ENCODE measurements at regions not wholly inside any gene's neighbourhood (a gene's known extent, or its start where the extent isn't known, plus 50 kb on each side); places are given as distances from the start of the nearest gene placed in this dataset.

GRCh38 chrX:96379951-96380350, 304.7 kb upstream of the DIAPH2 start:
- Histone ChIP-seq H3K36me3 (ENCODE audit: control insufficient read depth in 2 of 2, extremely low read depth in 1 of 2, insufficient read depth in 1 of 2, low read length in 1 of 2) (no peaks in the 10 kb centered on the region), H3K4me3 (ENCODE audit: control insufficient read depth in 1 of 2, extremely low read depth in 1 of 2, low read length in 1 of 2) (no peak overlapping the region), H3K27ac (ENCODE audit: low read length) (no peak overlapping the region), H3K27me3 (replicated peaks in 1 of 2; ENCODE audit: control insufficient read depth in 2 of 2, extremely low read depth in 1 of 2, insufficient read depth in 2 of 2, low read length in 1 of 2) (no peaks in the 10 kb centered on the region), H3K9me3 (no peaks in the 10 kb centered on the region), H3K4me1 (ENCODE audit: control insufficient read depth in 1 of 2, extremely low read depth in 1 of 2, insufficient read depth in 2 of 2, low read length in 2 of 2) (no peaks in the 10 kb centered on the region)
- no peak overlapping the region for H3K4me3 Mint-ChIP-seq
- H3K9me3 Mint-ChIP-seq = no peaks in the 10 kb centered on the region
- DNase-seq = no peak
- CTCF ChIA-PET = no interaction called here
- no peak for ATAC-seq (replicated peaks in 1 of 4)
- H3K27ac Mint-ChIP-seq = no peak overlapping the region
- POLR2A ChIA-PET = no interaction called here
- H3K4me1 Mint-ChIP-seq = no peaks in the 10 kb centered on the region
- H3K27me3 Mint-ChIP-seq = peaks cover 0 to 3% of the 10 kb centered on the region in 2 donors
- no peaks in the 10 kb centered on the region for H3K36me3 Mint-ChIP-seq
- no CpG with 5 or more reads among the region's 1 CpG for WGBS (ENCODE audit: insufficient coverage)

- Histone ChIP-seq H3K4me1 (ENCODE audit: control insufficient read depth in 1 of 2, extremely low read depth in 1 of 2, insufficient read depth in 2 of 2, low read length in 2 of 2) (no peaks in the 10 kb centered on the region), H3K36me3 (ENCODE audit: control insufficient read depth in 2 of 2, extremely low read depth in 1 of 2, insufficient read depth in 1 of 2, low read length in 1 of 2) (no peaks in the 10 kb centered on the region), H3K4me3 (ENCODE audit: control insufficient read depth in 1 of 2, extremely low read depth in 1 of 2, low read length in 1 of 2) (no peak overlapping the region), H3K27me3 (replicated peaks in 1 of 2; ENCODE audit: control insufficient read depth in 2 of 2, extremely low read depth in 1 of 2, insufficient read depth in 2 of 2, low read length in 1 of 2) (no peaks in the 10 kb centered on the region), H3K9me3 (no peaks in the 10 kb centered on the region), H3K27ac (ENCODE audit: low read length) (no peak overlapping the region)
- Mint-ChIP-seq H3K36me3 (no peaks in the 10 kb centered on the region), H3K9me3 (no peaks in the 10 kb centered on the region), H3K4me3 (no peak overlapping the region), H3K27me3 (peaks cover 0 to 3% of the 10 kb centered on the region in 2 donors), H3K27ac (no peak overlapping the region), H3K4me1 (no peaks in the 10 kb centered on the region)
- no peak for ATAC-seq (replicated peaks in 1 of 4)
- CTCF ChIA-PET = interaction anchor here in 1 of 2 donors (0.9 kb wide), 1 partner anchor 9 kb away, joined by 3 read pairs; no protein-coding TSS in a partner anchor
- DNase-seq = no peak
- POLR2A ChIA-PET = no interaction called here
These were observed 302.6 kb upstream of the DIAPH2 start for GRCh38 chrX:96382018-96382417.

- Mint-ChIP-seq H3K4me3 (no peak overlapping the region), H3K36me3 (no peaks in the 10 kb centered on the region), H3K4me1 (no peaks in the 10 kb centered on the region), H3K27me3 (peaks cover 0 to 5% of the 10 kb centered on the region in 2 donors), H3K27ac (no peak overlapping the region), H3K9me3 (no peaks in the 10 kb centered on the region)
- DNase-seq = no peak
- Histone ChIP-seq H3K36me3 (ENCODE audit: control insufficient read depth in 2 of 2, extremely low read depth in 1 of 2, insufficient read depth in 1 of 2, low read length in 1 of 2) (no peaks in the 10 kb centered on the region), H3K4me1 (ENCODE audit: control insufficient read depth in 1 of 2, extremely low read depth in 1 of 2, insufficient read depth in 2 of 2, low read length in 2 of 2) (no peaks in the 10 kb centered on the region), H3K27ac (ENCODE audit: low read length) (no peak overlapping the region), H3K9me3 (no peaks in the 10 kb centered on the region), H3K4me3 (ENCODE audit: control insufficient read depth in 1 of 2, extremely low read depth in 1 of 2, low read length in 1 of 2) (no peak overlapping the region), H3K27me3 (replicated peaks in 1 of 2; ENCODE audit: control insufficient read depth in 2 of 2, extremely low read depth in 1 of 2, insufficient read depth in 2 of 2, low read length in 1 of 2) (no peaks in the 10 kb centered on the region)
- POLR2A ChIA-PET = no interaction called here
- ATAC-seq (replicated peaks in 1 of 4) = no peak
- CTCF ChIA-PET = no interaction called here
- WGBS (ENCODE audit: insufficient coverage) = no CpG with 5 or more reads among the region's 2 CpGs
These were observed 301.2 kb upstream of the DIAPH2 start for GRCh38 chrX:96383428-96383827.

- no peaks in the 10 kb centered on the region for H3K36me3 ChIP-seq (ENCODE audit: control insufficient read depth in 2 of 2, extremely low read depth in 1 of 2, insufficient read depth in 1 of 2, low read length in 1 of 2)
- ATAC-seq (replicated peaks in 1 of 4) (no peak), DNase-seq (no peak)
- ChIA-PET CTCF (no interaction called here), POLR2A (interaction anchor here in 1 of 2 donors (0.6 kb wide), 1 partner anchor 1066 kb away, joined by 3 read pairs; no protein-coding TSS in a partner anchor)
- H3K27me3 Mint-ChIP-seq = peaks cover 0 to 14% of the 10 kb centered on the region in 2 donors
- no peak overlapping the region for H3K27ac ChIP-seq (ENCODE audit: low read length)
- H3K4me3 ChIP-seq (ENCODE audit: control insufficient read depth in 1 of 2, extremely low read depth in 1 of 2, low read length in 1 of 2) = no peak overlapping the region
- no peaks in the 10 kb centered on the region for H3K9me3 ChIP-seq
- WGBS (ENCODE audit: insufficient coverage) = no CpG with 5 or more reads among the region's 3 CpGs
- H3K36me3 Mint-ChIP-seq = no peaks in the 10 kb centered on the region
- H3K9me3 Mint-ChIP-seq = no peaks in the 10 kb centered on the region
- no peak overlapping the region for H3K4me3 Mint-ChIP-seq
- H3K27me3 ChIP-seq (replicated peaks in 1 of 2; ENCODE audit: control insufficient read depth in 2 of 2, extremely low read depth in 1 of 2, insufficient read depth in 2 of 2, low read length in 1 of 2) = no peaks in the 10 kb centered on the region
- H3K27ac Mint-ChIP-seq = no peak overlapping the region
- H3K4me1 Mint-ChIP-seq = no peaks in the 10 kb centered on the region
- H3K4me1 ChIP-seq (ENCODE audit: control insufficient read depth in 1 of 2, extremely low read depth in 1 of 2, insufficient read depth in 2 of 2, low read length in 2 of 2) = no peaks in the 10 kb centered on the region
These were observed 298.3 kb upstream of the DIAPH2 start for GRCh38 chrX:96386325-96386724.

GRCh38 chrX:96386981-96387380, 297.7 kb upstream of the DIAPH2 start:
- Histone ChIP-seq H3K27ac (ENCODE audit: low read length) (no peak overlapping the region), H3K27me3 (replicated peaks in 1 of 2; ENCODE audit: control insufficient read depth in 2 of 2, extremely low read depth in 1 of 2, insufficient read depth in 2 of 2, low read length in 1 of 2) (no peaks in the 10 kb centered on the region), H3K4me3 (ENCODE audit: control insufficient read depth in 1 of 2, extremely low read depth in 1 of 2, low read length in 1 of 2) (no peak overlapping the region), H3K4me1 (ENCODE audit: control insufficient read depth in 1 of 2, extremely low read depth in 1 of 2, insufficient read depth in 2 of 2, low read length in 2 of 2) (no peaks in the 10 kb centered on the region), H3K9me3 (no peaks in the 10 kb centered on the region), H3K36me3 (ENCODE audit: control insufficient read depth in 2 of 2, extremely low read depth in 1 of 2, insufficient read depth in 1 of 2, low read length in 1 of 2) (no peaks in the 10 kb centered on the region)
- ATAC-seq (replicated peaks in 1 of 4) (no peak), DNase-seq (no peak)
- no peaks in the 10 kb centered on the region for H3K36me3 Mint-ChIP-seq
- no peaks in the 10 kb centered on the region for H3K4me1 Mint-ChIP-seq
- WGBS (ENCODE audit: insufficient coverage) = no CpG with 5 or more reads among the region's 2 CpGs
- CTCF ChIA-PET = no interaction called here
- no peak overlapping the region for H3K4me3 Mint-ChIP-seq
- POLR2A ChIA-PET = no interaction called here
- H3K27ac Mint-ChIP-seq = no peak overlapping the region
- peaks cover 0 to 14% of the 10 kb centered on the region in 2 donors for H3K27me3 Mint-ChIP-seq
- no peaks in the 10 kb centered on the region for H3K9me3 Mint-ChIP-seq

DNA sequence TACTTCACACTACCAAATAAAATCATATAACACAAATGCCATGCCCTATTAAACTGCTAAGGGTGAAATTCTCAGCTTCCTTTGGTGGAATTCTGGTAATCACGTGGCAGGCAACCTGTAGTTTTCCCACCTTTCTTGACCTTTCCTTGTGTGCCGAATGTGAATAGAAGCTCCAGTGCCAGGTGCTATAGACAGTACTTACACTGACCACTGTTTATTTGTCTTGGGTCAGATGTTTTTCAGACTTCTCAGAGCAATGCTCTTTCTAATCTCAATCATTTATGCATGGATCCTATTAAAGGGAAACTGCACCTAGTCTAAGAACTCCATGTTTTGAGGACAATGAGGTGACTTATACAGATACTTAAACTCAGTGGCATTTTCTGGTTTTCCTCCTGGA, 296.8 kb upstream of the DIAPH2 start:
- ChIA-PET CTCF (interaction anchor here in 1 of 2 donors (0.6 kb wide), 1 partner anchor 1617 kb away, joined by 3 read pairs; no protein-coding TSS in a partner anchor), POLR2A (no interaction called here)
- Mint-ChIP-seq H3K27me3 (peaks cover 0 to 14% of the 10 kb centered on the region in 2 donors), H3K9me3 (no peaks in the 10 kb centered on the region), H3K27ac (no peak overlapping the region), H3K4me1 (no peaks in the 10 kb centered on the region), H3K4me3 (no peak overlapping the region), H3K36me3 (no peaks in the 10 kb centered on the region)
- WGBS (ENCODE audit: insufficient coverage) = no CpG with 5 or more reads among the region's 2 CpGs
- no peak for ATAC-seq (replicated peaks in 1 of 4)
- no peak for DNase-seq
- no peak overlapping the region for H3K27ac ChIP-seq (ENCODE audit: low read length)
- no peaks in the 10 kb centered on the region for H3K9me3 ChIP-seq
- H3K4me3 ChIP-seq (ENCODE audit: control insufficient read depth in 1 of 2, extremely low read depth in 1 of 2, low read length in 1 of 2) = no peak overlapping the region
- H3K36me3 ChIP-seq (ENCODE audit: control insufficient read depth in 2 of 2, extremely low read depth in 1 of 2, insufficient read depth in 1 of 2, low read length in 1 of 2) = no peaks in the 10 kb centered on the region
- no peaks in the 10 kb centered on the region for H3K27me3 ChIP-seq (replicated peaks in 1 of 2; ENCODE audit: control insufficient read depth in 2 of 2, extremely low read depth in 1 of 2, insufficient read depth in 2 of 2, low read length in 1 of 2)
- H3K4me1 ChIP-seq (ENCODE audit: control insufficient read depth in 1 of 2, extremely low read depth in 1 of 2, insufficient read depth in 2 of 2, low read length in 2 of 2) = no peaks in the 10 kb centered on the region

DNA sequence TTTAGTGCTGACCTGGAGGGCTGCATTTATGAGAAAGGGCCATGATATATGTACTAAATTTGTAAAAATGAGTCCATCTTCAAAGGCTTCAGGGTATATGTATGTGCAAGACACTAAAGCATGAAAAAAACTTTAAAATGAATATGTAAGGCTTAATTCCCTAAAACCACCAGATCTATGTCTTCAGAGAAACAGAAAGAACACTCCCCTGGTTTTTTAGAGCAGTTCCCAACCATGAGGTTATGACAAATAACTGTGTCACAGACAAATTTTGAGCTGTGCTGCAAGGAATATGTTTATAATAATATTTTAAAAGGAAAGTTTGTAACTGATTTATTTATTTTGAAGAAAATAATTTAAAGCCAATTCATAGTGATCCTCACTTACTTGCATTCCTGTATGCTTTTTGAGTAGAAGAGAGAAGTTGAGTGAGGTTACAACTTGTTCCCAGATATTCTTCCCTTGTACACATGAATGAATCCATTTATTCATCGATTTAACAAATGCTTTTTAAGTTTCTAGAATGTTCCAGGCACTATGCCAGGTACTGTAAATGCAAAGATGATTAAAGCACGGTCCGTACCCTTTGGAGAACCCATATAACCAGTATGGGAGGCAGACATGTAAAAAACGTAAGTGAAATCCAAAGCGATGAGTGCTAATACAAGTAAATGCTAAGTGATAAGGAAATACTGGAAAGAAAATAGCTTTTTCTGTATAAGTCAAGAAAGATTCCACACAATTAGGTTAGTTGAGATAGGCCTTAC, 295.2 kb upstream of the DIAPH2 start:
- no peaks in the 10 kb centered on the region for H3K36me3 ChIP-seq (ENCODE audit: control insufficient read depth in 2 of 2, extremely low read depth in 1 of 2, insufficient read depth in 1 of 2, low read length in 1 of 2)
- H3K4me3 ChIP-seq (ENCODE audit: control insufficient read depth in 1 of 2, extremely low read depth in 1 of 2, low read length in 1 of 2) = no peak overlapping the region
- no peaks in the 10 kb centered on the region for H3K9me3 ChIP-seq
- no peaks in the 10 kb centered on the region for H3K4me1 ChIP-seq (ENCODE audit: control insufficient read depth in 1 of 2, extremely low read depth in 1 of 2, insufficient read depth in 2 of 2, low read length in 2 of 2)
- H3K27ac ChIP-seq (ENCODE audit: low read length) = no peak overlapping the region
- no CpG with 5 or more reads among the region's 5 CpGs for WGBS (ENCODE audit: insufficient coverage)
- Mint-ChIP-seq H3K36me3 (no peaks in the 10 kb centered on the region), H3K4me3 (no peak overlapping the region), H3K9me3 (no peaks in the 10 kb centered on the region), H3K27me3 (peaks cover 0 to 14% of the 10 kb centered on the region in 2 donors), H3K27ac (no peak overlapping the region), H3K4me1 (no peaks in the 10 kb centered on the region)
- POLR2A ChIA-PET = no interaction called here
- no peak for ATAC-seq (replicated peaks in 1 of 4)
- CTCF ChIA-PET = no interaction called here
- DNase-seq = no peak
- H3K27me3 ChIP-seq (replicated peaks in 1 of 2; ENCODE audit: control insufficient read depth in 2 of 2, extremely low read depth in 1 of 2, insufficient read depth in 2 of 2, low read length in 1 of 2) = no peaks in the 10 kb centered on the region
